Fibroblast of lung (primary cell): ENCODE measurements at regions not wholly inside any gene's neighbourhood (a gene's known extent, or its start where the extent isn't known, plus 50 kb on each side); places are given as distances from the start of the nearest gene placed in this dataset.

ENCODE experiments used
- DNase-seq, 2 donors: peaks; one replicate each; pipeline versions ENCODE4 v3.0.0 to v3.0.0-alpha.2; 2010; ENCODE audit warnings: low read depth in 2 of 2
- H2AFZ ChIP-seq: 2 replicates; pipeline ENCODE4 v1.5.1; 2012; ENCODE audit warnings: low read length, control low read depth, inconsistent platforms
- H3K27ac ChIP-seq: 2 replicates; pipeline ENCODE4 v1.5.1; 2011; ENCODE audit warnings: low read length, control low read depth; ENCODE audit not compliant: insufficient read depth
- H3K27me3 ChIP-seq: 2 replicates; pipeline ENCODE4 v1.5.1; 2011; ENCODE audit warnings: mild to moderate bottlenecking, low read length; ENCODE audit not compliant: control insufficient read depth, insufficient read depth
- H3K36me3 ChIP-seq: 2 replicates; pipeline ENCODE4 v1.5.1; 2011; ENCODE audit warnings: low read length; ENCODE audit not compliant: control insufficient read depth, insufficient read depth
- H3K4me1 ChIP-seq: 2 replicates; pipeline ENCODE4 v1.5.1; 2011; ENCODE audit warnings: low read length; ENCODE audit not compliant: control insufficient read depth, insufficient read depth; ENCODE audit errors: extremely low read depth
- H3K4me2 ChIP-seq: 2 replicates; pipeline ENCODE4 v1.5.1; 2011; ENCODE audit warnings: low read length, control low read depth; ENCODE audit not compliant: insufficient read depth; ENCODE audit errors: extremely low read depth
- H3K4me3 ChIP-seq, 4 experiments: fragments of 200-600 bp in 1 of 4; sonication (generic) in 1 of 4; replicated peaks in 1 of 4; 2 replicates each; pipeline ENCODE4 v1.5.1; 2011 to 2016; ENCODE audit warnings: low read length in 4 of 4, low read depth in 3 of 4, mild to moderate bottlenecking in 3 of 4, control low read depth in 2 of 4, inconsistent platforms in 1 of 4, mixed read lengths in 1 of 4; ENCODE audit not compliant: insufficient read depth in 1 of 4; ENCODE audit errors: control extremely low read depth in 1 of 4
- H3K79me2 ChIP-seq: 2 replicates; pipeline ENCODE4 v1.5.1; 2012; ENCODE audit warnings: mild to moderate bottlenecking, low read length, inconsistent platforms; ENCODE audit not compliant: control insufficient read depth, insufficient read depth
- H3K9ac ChIP-seq: 2 replicates; pipeline ENCODE4 v1.5.1; 2011; ENCODE audit warnings: mild to moderate bottlenecking, low read length, control low read depth; ENCODE audit not compliant: insufficient read depth
- H3K9me3 ChIP-seq: 2 replicates; pipeline ENCODE4 v1.5.1; 2012; ENCODE audit warnings: low read depth, low read length; ENCODE audit not compliant: control insufficient read depth, insufficient read depth
- H4K20me1 ChIP-seq: 2 replicates; pipeline ENCODE4 v1.5.1; 2011; ENCODE audit warnings: low read length; ENCODE audit not compliant: control insufficient read depth, insufficient read depth; ENCODE audit errors: extremely low read depth
- CTCF ChIP-seq, 2 donors: IDR thresholded peaks in 1 of 2; conservative IDR thresholded peaks in 1 of 2; 1 replicate in 1 of 2; 2 replicates in 1 of 2; pipeline ENCODE4 v1.5.1; 2011 to 2012; ENCODE audit warnings: low read length in 2 of 2, control low read depth in 1 of 2, inconsistent platforms in 1 of 2, low read depth in 1 of 2, mild to moderate bottlenecking in 1 of 2
- EZH2 ChIP-seq: IDR thresholded peaks from 2 replicates; pipeline ENCODE4 v1.5.1; 2012; ENCODE audit warnings: low read length, control low read depth, mild to moderate bottlenecking; ENCODE audit errors: missing control alignments

GRCh38 chr4:26126143-26126718 is 194.6 kb upstream of the RBPJ start:
- no peaks in the 10 kb centered on the region for H3K9me3 ChIP-seq
- no peak for TF ChIP-seq EZH2
- no peak for TF ChIP-seq CTCF (conservative IDR thresholded peaks at IDR 0.05 in 1 of 2, IDR thresholded peaks at IDR 0.05 in 1 of 2; ENCODE audit: low read depth in 1 of 2, low read length in 2 of 2)
- H3K4me2 ChIP-seq, result no peak overlapping the region
- no peaks in the 10 kb centered on the region for H3K27me3 ChIP-seq
- H3K9ac ChIP-seq, result no peak overlapping the region
- DNase-seq, result no peak
- no peaks in the 10 kb centered on the region for H4K20me1 ChIP-seq
- H3K36me3 ChIP-seq, result no peaks in the 10 kb centered on the region
- H3K27ac ChIP-seq, result no peak overlapping the region
- no peaks in the 10 kb centered on the region for H3K79me2 ChIP-seq
- no peak overlapping the region for H2AFZ ChIP-seq
- peaks cover 3% of the 10 kb centered on the region for H3K4me1 ChIP-seq
- H3K4me3 ChIP-seq, result no peak overlapping the region

GRCh38 chr4:26126994-26127393 is 193.8 kb upstream of the RBPJ start:
- no peak overlapping the region for H3K27ac ChIP-seq
- no peaks in the 10 kb centered on the region for H3K79me2 ChIP-seq
- no peak overlapping the region for H2AFZ ChIP-seq
- TF ChIP-seq CTCF (conservative IDR thresholded peaks at IDR 0.05 in 1 of 2, IDR thresholded peaks at IDR 0.05 in 1 of 2; ENCODE audit: low read depth in 1 of 2, low read length in 2 of 2) (no peak), EZH2 (no peak)
- H3K36me3 ChIP-seq, result no peaks in the 10 kb centered on the region
- DNase-seq, result no peak
- H3K9ac ChIP-seq, result no peak overlapping the region
- no peak overlapping the region for H3K4me2 ChIP-seq
- H3K4me1 ChIP-seq, result peaks cover 3% of the 10 kb centered on the region
- H3K9me3 ChIP-seq, result no peaks in the 10 kb centered on the region
- H3K4me3 ChIP-seq, result no peak overlapping the region
- H4K20me1 ChIP-seq, result no peaks in the 10 kb centered on the region
- H3K27me3 ChIP-seq, result no peaks in the 10 kb centered on the region

DNA sequence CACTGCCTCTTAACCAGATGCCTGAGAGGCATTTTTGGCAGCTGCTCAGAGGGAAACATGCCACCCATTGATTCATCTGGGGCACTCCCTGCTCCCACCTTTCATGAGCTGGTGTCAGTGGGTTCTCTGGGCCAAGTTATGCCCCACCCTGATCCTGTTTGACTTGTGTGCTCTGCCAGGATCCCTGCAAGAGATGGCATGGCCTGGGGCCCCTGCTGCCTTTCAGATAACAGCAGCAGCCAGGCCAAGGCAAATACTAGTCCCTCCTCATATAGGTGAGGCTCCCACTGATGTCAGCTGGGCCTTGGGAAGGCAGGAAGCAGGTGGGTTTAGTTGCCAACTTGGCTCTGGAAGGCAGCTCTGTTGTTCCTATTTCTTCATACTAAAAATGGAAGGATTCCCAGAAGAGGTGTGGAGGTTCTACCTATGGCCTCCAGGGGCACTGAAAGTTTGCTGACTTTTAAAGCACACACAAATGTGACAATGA is 192.9 kb upstream of the RBPJ start:
- H3K4me2 ChIP-seq, result no peak overlapping the region
- H3K4me1 ChIP-seq, result peaks cover 3% of the 10 kb centered on the region
- H3K9me3 ChIP-seq, result no peaks in the 10 kb centered on the region
- no peaks in the 10 kb centered on the region for H3K27me3 ChIP-seq
- no peak overlapping the region for H3K4me3 ChIP-seq
- no peaks in the 10 kb centered on the region for H4K20me1 ChIP-seq
- no peak for DNase-seq
- TF ChIP-seq EZH2 (no peak), CTCF (conservative IDR thresholded peaks at IDR 0.05 in 1 of 2, IDR thresholded peaks at IDR 0.05 in 1 of 2; ENCODE audit: low read depth in 1 of 2, low read length in 2 of 2) (no peak)
- no peaks in the 10 kb centered on the region for H3K36me3 ChIP-seq
- no peak overlapping the region for H3K27ac ChIP-seq
- H2AFZ ChIP-seq, result no peak overlapping the region
- no peak overlapping the region for H3K9ac ChIP-seq
- H3K79me2 ChIP-seq, result no peaks in the 10 kb centered on the region
